ENCODE measurements at regions not wholly inside any gene's neighbourhood (a gene's known extent, or its start where the extent isn't known, plus 50 kb on each side); places are given as distances from the start of the nearest gene placed in this dataset.

DNA sequence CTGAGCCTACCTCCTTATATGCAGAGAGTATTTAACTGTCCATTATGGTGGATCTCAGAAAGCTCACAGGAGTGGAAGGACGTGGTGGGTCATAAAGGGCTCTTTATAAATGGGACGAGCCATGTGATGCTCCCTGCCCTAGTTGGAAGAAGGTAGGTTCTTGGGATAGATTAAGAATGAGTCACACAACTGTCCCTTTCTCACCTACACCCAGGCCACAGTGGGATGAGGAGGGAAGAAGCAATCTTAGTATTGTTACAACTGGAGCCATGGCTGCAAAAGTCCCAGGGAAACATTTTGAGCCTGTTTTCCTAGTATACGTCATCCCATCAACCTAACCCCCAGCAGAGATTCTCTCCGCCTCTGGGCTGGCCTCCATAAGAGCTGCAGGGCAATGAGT is 229.9 kb downstream of the TTC32 start:
- no peak for TF ChIP-seq ZNF384 (IDR thresholded peaks at IDR 0.05)
- no peak for TF ChIP-seq FOXK2 (IDR thresholded peaks at IDR 0.05)
- TF ChIP-seq SUZ12 (IDR thresholded peaks at IDR 0.05), result no peak
- TF ChIP-seq FOXA1 (IDR thresholded peaks at IDR 0.05), result no peak
- no peak for TF ChIP-seq FOXM1 (IDR thresholded peaks at IDR 0.05; ENCODE audit: borderline replicate concordance)
- TF ChIP-seq ELF4 (IDR thresholded peaks at IDR 0.05), result no peak
- TF ChIP-seq LEF1 (IDR thresholded peaks at IDR 0.05; ENCODE audit: borderline replicate concordance), result no peak
- no peak for TF ChIP-seq BHLHE40 (IDR thresholded peaks at IDR 0.05; ENCODE audit: borderline replicate concordance)
- no peak for TF ChIP-seq CTBP1 (IDR thresholded peaks at IDR 0.05; ENCODE audit: borderline replicate concordance)
